OCI-LY1 (cell line): ENCODE measurements at regions not wholly inside any gene's neighbourhood (a gene's known extent, or its start where the extent isn't known, plus 50 kb on each side); places are given as distances from the start of the nearest gene placed in this dataset.

Source experiments
- H2AFZ ChIP-seq: fragments of 200-600 bp; sonication (generic), shearing (Covaris generic); 2 replicates; pipeline ENCODE4 v1.6.0; 2014; ENCODE audit warnings: antibody characterized with exemption, mild to moderate bottlenecking, low read length
- H3F3A ChIP-seq: fragments of 200-600 bp; sonication (generic), shearing (Covaris generic); 2 replicates; pipeline ENCODE4 v1.6.0; 2014; ENCODE audit warnings: mild to moderate bottlenecking, antibody characterized with exemption, low read length, moderate library complexity; ENCODE audit not compliant: insufficient read depth
- H3K27ac ChIP-seq: fragments of 200-600 bp; sonication (generic); 2 replicates; pipeline ENCODE4 v1.5.1; 2014; ENCODE audit warnings: low read length, mixed run types, mild to moderate bottlenecking, low read depth; ENCODE audit not compliant: poor library complexity, severe bottlenecking
- H3K27me3 ChIP-seq: fragments of 200-600 bp; sonication (generic); 2 replicates; pipeline ENCODE4 v1.6.0; 2014; ENCODE audit warnings: antibody characterized with exemption, mild to moderate bottlenecking, low read length, moderate library complexity; ENCODE audit not compliant: insufficient read depth
- H3K36me3 ChIP-seq: fragments of 200-600 bp; sonication (generic); 2 replicates; pipeline ENCODE4 v1.6.1; 2014; ENCODE audit warnings: mild to moderate bottlenecking, antibody characterized with exemption, low read length, moderate library complexity, mixed read lengths; ENCODE audit not compliant: insufficient read depth
- H3K4me1 ChIP-seq: fragments of 200-600 bp; sonication (generic); 2 replicates; pipeline ENCODE4 v1.5.1; 2014; ENCODE audit warnings: mild to moderate bottlenecking, low read length, moderate library complexity; ENCODE audit not compliant: insufficient read depth, severe bottlenecking
- H3K4me2 ChIP-seq: fragments of 200-600 bp; sonication (generic), shearing (Covaris generic); 2 replicates; pipeline ENCODE4 v1.6.1; 2014; ENCODE audit warnings: low read length
- H3K4me3 ChIP-seq: fragments of 200-600 bp; sonication (generic); 2 replicates; pipeline ENCODE4 v1.5.1; 2014; ENCODE audit warnings: low read length, low read depth, mild to moderate bottlenecking, mixed read lengths; ENCODE audit not compliant: poor library complexity, severe bottlenecking
- H3K79me2 ChIP-seq: fragments of 200-600 bp; shearing (Covaris generic); 2 replicates; pipeline ENCODE4 v1.6.1; 2016; ENCODE audit warnings: mixed run types, low read length, mixed read lengths; ENCODE audit not compliant: insufficient read depth
- H3K9ac ChIP-seq: fragments of 200-600 bp; sonication (generic), shearing (Covaris generic); 2 replicates; pipeline ENCODE4 v1.6.1; 2014; ENCODE audit warnings: mild to moderate bottlenecking, low read length, mixed read lengths
- H3K9me2 ChIP-seq: fragments of 200-600 bp; sonication (generic), shearing (Covaris generic); 2 replicates; pipeline ENCODE4 v1.6.1; 2014; ENCODE audit warnings: low read depth, mild to moderate bottlenecking, low read length, mixed read lengths
- H3K9me3 ChIP-seq: fragments of 200-600 bp; shearing (Covaris generic); 2 replicates; pipeline ENCODE4 v1.6.1; 2014; ENCODE audit warnings: low read length, mixed read lengths
- H4K20me1 ChIP-seq: fragments of 200-600 bp; sonication (generic), shearing (Covaris generic); 2 replicates; pipeline ENCODE4 v1.6.0; 2016; ENCODE audit warnings: mild to moderate bottlenecking, low read length; ENCODE audit not compliant: insufficient read depth
- EZH2 ChIP-seq: fragments of 200-600 bp; sonication (generic), shearing (Covaris generic); IDR thresholded peaks from 2 replicates; pipeline ENCODE4 v1.8.0; 2017; ENCODE audit warnings: borderline replicate concordance, mixed run types, mild to moderate bottlenecking, antibody characterized with exemption, low read length, moderate library complexity, mixed read lengths
- TF ChIP-seq, protein P1 (sequence below): fragments of 200-600 bp; sonication (generic), shearing (Covaris generic); IDR thresholded peaks from 2 replicates; pipeline ENCODE4 v1.5.1; 2017; ENCODE audit warnings: mild to moderate bottlenecking, antibody characterized with exemption, low read length, moderate library complexity, mixed read lengths

DNA sequence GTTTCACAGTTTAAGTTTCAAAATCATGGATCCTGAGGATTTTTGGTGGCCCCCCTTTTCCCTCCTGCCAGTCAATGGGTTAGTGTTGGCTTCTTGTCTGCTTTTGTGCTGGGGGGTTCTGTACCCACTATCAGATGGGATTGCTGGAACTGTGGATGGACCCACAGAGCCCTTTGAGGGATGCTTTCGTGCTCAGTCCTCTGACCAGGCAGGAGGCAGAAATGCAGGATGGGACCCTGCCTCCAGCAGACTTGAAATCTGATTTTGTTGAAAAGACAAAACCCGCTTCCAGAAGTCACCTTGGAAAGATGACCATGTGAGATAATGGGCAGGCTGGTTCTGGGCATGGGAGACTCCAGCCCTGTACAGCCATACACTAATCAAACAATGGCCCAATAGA, 408.9 kb downstream of the ZNF536 start:
- Histone ChIP-seq H3K79me2 (no peaks in the 10 kb centered on the region), H2AFZ (no peak overlapping the region), H3K36me3 (no peaks in the 10 kb centered on the region), H3K9me2 (no peaks in the 10 kb centered on the region), H3K4me2 (no peak overlapping the region), H3K27ac (no peak overlapping the region), H3K9ac (no peak overlapping the region), H3K27me3 (no peaks in the 10 kb centered on the region), H3F3A (no peaks in the 10 kb centered on the region), H3K4me3 (no peak overlapping the region), H3K9me3 (no peaks in the 10 kb centered on the region), H3K4me1 (no peaks in the 10 kb centered on the region), H4K20me1 (no peaks in the 10 kb centered on the region)
- TF ChIP-seq, protein P1, sequence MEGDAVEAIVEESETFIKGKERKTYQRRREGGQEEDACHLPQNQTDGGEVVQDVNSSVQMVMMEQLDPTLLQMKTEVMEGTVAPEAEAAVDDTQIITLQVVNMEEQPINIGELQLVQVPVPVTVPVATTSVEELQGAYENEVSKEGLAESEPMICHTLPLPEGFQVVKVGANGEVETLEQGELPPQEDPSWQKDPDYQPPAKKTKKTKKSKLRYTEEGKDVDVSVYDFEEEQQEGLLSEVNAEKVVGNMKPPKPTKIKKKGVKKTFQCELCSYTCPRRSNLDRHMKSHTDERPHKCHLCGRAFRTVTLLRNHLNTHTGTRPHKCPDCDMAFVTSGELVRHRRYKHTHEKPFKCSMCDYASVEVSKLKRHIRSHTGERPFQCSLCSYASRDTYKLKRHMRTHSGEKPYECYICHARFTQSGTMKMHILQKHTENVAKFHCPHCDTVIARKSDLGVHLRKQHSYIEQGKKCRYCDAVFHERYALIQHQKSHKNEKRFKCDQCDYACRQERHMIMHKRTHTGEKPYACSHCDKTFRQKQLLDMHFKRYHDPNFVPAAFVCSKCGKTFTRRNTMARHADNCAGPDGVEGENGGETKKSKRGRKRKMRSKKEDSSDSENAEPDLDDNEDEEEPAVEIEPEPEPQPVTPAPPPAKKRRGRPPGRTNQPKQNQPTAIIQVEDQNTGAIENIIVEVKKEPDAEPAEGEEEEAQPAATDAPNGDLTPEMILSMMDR: no peak
- TF ChIP-seq EZH2: no peak

- no peaks in the 10 kb centered on the region for H3K9me2 ChIP-seq
- no peaks in the 10 kb centered on the region for H3K36me3 ChIP-seq
- H3F3A ChIP-seq: no peaks in the 10 kb centered on the region
- no peaks in the 10 kb centered on the region for H3K79me2 ChIP-seq
- no peak overlapping the region for H3K4me3 ChIP-seq
- H4K20me1 ChIP-seq: no peaks in the 10 kb centered on the region
- no peak overlapping the region for H2AFZ ChIP-seq
- H3K27me3 ChIP-seq: no peaks in the 10 kb centered on the region
- H3K4me1 ChIP-seq: no peaks in the 10 kb centered on the region
- no peak for TF ChIP-seq EZH2
- TF ChIP-seq, protein P1: no peak
- H3K9ac ChIP-seq: no peak overlapping the region
- H3K27ac ChIP-seq: no peak overlapping the region
- no peak overlapping the region for H3K4me2 ChIP-seq
- H3K9me3 ChIP-seq: no peaks in the 10 kb centered on the region
These were observed 408.3 kb downstream of the ZNF536 start for GRCh38 chr19:30780456-30780855.

- no peak overlapping the region for H3K4me3 ChIP-seq
- no peak overlapping the region for H3K9ac ChIP-seq
- no peaks in the 10 kb centered on the region for H3K4me1 ChIP-seq
- no peaks in the 10 kb centered on the region for H3K27me3 ChIP-seq
- H3K4me2 ChIP-seq: no peak overlapping the region
- TF ChIP-seq, protein P1: no peak
- TF ChIP-seq EZH2: no peak
- H3K36me3 ChIP-seq: no peaks in the 10 kb centered on the region
- H3K79me2 ChIP-seq: no peaks in the 10 kb centered on the region
- H3F3A ChIP-seq: no peaks in the 10 kb centered on the region
- H3K27ac ChIP-seq: no peak overlapping the region
- H4K20me1 ChIP-seq: no peaks in the 10 kb centered on the region
- no peaks in the 10 kb centered on the region for H3K9me3 ChIP-seq
- no peaks in the 10 kb centered on the region for H3K9me2 ChIP-seq
- H2AFZ ChIP-seq: no peak overlapping the region
These were observed 407.8 kb downstream of the ZNF536 start for GRCh38 chr19:30780032-30780431.
